Hepatic stellate cell (primary cell): ENCODE measurements at regions not wholly inside any gene's neighbourhood (a gene's known extent, or its start where the extent isn't known, plus 50 kb on each side); places are given as distances from the start of the nearest gene placed in this dataset.
A peak's percentile ranks its signal among the peaks of the same experiment; 100 is the strongest.
"Not testable (repeated sequence)": the region's sequence is repeated elsewhere in the genome, so short reads cannot be mapped to it uniquely, and the experiment has no call there.

ENCODE experiments used
- DNase-seq: peaks from one replicate; pipeline ENCODE4 v3.0.0; 2011; ENCODE audit warnings: low spot score

DNA sequence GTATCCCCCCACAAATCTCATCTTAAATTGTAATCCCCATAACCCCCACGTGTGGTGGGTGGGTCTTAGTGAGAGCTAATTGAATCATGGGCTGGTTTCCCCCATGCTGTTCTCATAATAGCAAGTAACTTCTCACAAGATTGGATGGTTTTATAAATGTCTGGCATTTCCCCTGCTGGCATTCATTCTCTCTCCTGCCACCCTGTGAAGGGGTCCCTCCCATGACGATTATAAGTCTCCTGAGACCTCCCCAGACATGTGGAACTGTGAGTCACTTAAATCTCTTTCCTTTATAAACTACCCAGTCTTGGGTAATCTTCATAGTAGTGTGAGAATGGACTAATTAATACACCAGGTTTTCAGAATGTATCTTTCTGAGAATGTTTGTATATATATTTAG is 1159.4 kb downstream of the FAM181B start:
- DNase-seq = no peak

- no peak for DNase-seq
Measured at GRCh38 chr11:81573367-81573766, 1160.3 kb downstream of the FAM181B start.

GRCh38 chr11:81570669-81571068 is 1163.0 kb downstream of the FAM181B start:
- no peak for DNase-seq

DNA sequence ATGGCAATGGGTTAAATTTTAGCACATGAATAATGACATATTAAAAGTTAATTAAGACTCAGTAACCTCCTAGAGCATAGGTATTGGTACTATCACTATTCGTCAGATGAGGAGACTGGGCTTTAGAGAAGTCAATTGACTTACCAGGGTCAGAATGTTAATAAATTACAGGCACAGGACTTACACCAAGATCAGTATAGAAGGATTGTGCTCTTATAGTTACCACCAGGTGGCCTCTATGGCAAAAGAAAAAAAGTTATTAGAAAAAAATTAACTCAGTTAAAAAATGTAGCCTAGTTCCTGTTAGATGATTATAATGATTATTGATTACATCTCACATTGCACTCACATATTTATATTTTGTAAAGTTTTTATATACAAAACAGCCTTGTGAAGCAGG is 1163.7 kb downstream of the FAM181B start:
- no peak for DNase-seq

DNA sequence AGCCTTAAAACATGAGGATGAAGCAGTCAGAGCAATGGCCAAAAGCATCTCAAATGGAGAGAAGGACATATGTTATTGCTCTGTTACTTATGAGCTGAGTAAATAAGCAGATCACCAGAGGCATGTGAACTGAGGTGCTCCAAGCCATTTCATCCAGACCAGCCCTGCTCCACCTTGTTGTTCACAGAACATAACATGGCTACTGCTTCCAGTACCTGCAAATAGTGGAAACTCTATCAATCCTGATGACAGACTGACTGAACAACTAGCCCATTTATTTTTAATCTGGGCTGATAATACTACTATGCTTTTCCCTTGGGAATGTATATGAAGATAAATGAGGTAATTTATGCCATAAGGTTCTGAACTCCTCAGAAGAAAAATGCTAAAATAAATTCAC is 1164.7 kb downstream of the FAM181B start:
- DNase-seq = no peak

GRCh38 chr11:81548123-81548522 is 1185.5 kb downstream of the FAM181B start:
- no peak for DNase-seq

DNA sequence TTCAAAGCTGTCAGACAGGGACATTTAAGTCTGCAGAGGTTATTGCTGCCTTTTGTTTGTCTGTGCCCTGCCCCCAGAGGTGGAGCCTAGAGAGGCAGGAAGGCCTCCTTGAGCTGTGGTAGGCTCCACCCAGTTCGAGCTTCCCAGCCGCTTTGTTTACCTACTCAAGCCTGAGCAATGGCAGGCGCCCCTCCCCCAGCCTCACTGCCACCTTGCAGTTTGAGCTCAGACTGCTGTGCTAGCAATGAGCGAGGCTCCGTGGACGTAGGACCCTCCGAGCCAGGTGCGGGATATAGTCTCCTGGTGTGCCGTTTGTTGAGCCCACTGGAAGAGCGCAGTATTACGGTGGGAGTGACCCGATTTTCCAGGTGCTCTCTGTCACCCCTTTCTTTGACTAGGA is 1193.9 kb downstream of the FAM181B start:
- DNase-seq = not testable (repeated sequence)

- no peak for DNase-seq
Measured at GRCh38 chr11:81515566-81515965, 1218.1 kb downstream of the FAM181B start.

DNA sequence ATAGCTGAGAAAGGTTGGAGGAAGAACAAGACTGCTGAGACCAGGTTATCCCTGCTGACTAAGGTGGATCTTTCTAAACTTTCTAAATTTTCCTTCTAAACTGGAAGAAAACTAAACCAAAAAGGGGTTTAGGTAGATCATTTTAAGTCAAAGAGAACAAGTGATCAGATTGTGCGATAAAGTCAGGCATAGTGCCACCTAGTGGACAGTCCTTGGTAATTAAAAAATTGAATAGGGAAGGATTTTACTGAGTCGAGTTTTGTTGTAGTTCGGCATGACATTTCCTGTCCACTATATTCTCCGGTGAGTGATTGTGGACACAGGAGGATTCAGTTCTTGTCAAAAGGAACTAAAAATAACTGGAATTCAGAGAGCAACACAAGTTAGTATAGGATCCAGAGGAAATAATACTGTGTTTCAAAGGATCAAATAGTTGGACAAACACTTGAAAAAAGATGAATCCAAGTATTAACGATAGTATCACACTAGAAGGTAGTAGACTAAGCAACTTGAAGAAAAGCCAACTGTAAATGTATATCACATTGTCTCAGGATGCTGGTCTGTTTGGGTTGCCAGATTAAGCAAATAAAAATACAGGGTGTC is 1236.4 kb downstream of the FAM181B start:
- peak; percentile 2 for DNase-seq

DNA sequence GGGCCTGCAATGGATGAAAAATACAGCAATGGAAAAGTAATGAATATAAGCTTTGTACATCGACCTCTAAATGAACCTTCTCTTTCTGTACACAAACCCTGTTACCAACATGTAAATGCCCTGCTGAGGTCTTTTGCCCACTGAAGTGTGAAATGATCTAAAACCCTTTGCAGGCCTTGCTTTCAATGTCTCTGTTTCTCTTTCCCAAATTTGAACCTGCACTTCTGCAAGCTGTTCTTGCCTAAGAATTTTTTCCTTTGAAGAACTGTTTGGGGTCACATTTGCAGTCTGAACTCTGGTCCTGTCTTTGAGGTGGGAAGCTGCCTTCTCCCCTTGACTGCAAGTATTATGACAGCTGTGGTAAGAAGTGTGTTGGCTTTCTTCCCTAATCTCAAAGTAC is 1237.1 kb downstream of the FAM181B start:
- no peak for DNase-seq

DNA sequence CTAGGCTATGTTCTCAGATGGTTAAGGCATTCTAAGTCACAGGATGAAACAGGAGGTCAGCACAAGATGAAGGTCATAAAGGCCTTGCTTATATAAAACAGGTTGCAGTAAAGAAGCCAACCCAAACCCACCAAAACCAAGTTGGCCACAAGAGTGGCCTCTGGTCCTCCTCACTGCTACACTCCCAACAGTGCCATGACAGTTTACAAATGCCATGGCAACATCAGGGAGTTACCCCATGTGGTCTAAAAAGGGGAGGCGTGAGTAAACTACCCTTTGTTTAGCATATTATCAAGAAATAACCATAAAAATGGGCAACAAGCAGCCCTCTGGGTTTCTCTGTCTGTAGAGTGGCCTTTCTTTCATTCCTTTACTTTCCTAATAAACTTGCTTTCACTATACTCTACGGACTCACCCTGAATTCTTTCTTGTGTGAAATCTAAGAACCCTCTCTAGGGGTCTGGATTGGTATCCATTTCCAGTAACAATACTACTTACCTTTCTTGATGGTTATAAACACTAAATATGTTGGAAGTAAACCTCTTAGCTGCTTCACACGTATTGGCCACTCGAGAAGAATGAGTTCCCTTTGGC is 1237.9 kb downstream of the FAM181B start:
- no peak for DNase-seq

DNA sequence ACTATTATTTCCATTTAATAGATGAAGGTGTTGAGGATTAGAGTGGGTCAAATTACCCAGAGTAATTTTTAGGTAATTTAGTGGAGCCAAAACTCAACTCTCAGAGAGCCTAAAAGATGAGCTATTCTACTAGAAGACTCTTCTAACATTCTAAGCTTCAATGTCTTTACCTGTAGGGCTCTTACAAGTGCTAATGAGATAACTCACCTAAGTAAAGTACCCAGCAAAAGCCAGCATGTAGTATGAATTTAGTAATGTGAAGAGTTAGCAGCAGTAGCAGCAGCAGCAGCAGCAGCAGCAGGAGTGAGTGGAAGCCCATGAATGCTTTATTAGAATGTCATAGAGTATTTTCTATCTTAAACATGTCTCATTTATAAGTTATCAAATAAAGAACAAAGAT is 1239.2 kb downstream of the FAM181B start:
- no peak for DNase-seq

- DNase-seq = no peak
Measured at GRCh38 chr11:81492923-81493445, 1240.7 kb downstream of the FAM181B start.

DNA sequence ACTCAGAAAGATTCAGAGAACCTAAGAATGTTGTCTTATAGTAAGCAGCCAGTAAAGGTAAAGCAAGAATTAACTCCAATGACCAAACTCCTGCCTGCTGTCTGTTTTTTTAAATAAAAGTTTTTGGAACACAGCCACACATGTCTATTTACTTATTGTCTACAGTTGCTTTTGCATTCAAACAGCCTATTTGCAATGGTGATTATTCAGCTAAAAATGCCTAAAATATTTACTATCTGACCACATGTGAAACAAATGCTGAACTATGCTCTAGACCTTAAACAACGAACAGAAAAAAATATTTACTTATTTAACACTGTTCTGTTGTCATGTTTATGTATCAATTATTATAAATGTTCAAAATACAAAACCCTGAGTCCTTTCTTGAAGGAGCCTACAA is 1246.6 kb downstream of the FAM181B start:
- DNase-seq = no peak

DNA sequence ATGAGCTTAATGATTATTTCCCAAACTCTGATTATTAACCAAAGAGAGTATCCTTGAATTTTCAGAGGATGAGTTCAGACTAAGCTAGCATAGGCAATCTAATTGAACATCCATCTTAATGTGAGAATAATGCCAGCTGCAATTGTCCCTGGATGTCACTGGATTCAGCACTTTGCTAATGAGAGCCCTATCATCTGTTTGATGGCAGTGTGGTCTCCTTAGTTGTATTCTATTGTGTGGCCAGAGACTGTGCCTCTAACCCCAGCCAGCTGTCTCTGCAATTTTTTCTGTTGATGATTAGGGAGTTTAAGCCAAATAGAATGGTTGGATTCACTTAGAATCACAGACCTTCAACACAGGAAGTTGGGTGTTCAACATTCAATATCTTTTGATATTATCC is 1249.5 kb downstream of the FAM181B start:
- DNase-seq = no peak

GRCh38 chr11:81477277-81477676 is 1256.4 kb downstream of the FAM181B start:
- no peak for DNase-seq

- no peak for DNase-seq
Measured at GRCh38 chr11:81476345-81476744, 1257.3 kb downstream of the FAM181B start.

DNA sequence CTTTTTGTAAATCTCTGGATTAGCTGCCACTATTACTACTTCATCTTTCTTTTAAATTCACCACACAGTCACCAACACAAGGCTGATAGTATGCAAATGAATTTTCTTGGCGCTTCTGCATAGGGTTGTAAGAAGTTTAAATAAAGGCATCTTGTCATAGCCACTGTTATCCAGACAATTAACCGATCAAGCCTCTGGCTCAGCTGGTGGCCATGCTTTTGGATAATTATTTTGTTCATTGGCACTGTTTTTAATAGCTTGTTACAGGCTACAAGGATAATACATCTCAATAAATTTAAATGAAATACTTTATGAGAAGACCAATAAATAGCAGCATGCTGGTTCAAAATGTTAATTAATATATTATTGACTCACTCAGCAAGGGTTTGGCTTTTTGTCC is 1261.0 kb downstream of the FAM181B start:
- DNase-seq = no peak

GRCh38 chr11:81470446-81470845 is 1263.2 kb downstream of the FAM181B start:
- no peak for DNase-seq

GRCh38 chr11:81459766-81460306 is 1273.8 kb downstream of the FAM181B start:
- DNase-seq = no peak

DNA sequence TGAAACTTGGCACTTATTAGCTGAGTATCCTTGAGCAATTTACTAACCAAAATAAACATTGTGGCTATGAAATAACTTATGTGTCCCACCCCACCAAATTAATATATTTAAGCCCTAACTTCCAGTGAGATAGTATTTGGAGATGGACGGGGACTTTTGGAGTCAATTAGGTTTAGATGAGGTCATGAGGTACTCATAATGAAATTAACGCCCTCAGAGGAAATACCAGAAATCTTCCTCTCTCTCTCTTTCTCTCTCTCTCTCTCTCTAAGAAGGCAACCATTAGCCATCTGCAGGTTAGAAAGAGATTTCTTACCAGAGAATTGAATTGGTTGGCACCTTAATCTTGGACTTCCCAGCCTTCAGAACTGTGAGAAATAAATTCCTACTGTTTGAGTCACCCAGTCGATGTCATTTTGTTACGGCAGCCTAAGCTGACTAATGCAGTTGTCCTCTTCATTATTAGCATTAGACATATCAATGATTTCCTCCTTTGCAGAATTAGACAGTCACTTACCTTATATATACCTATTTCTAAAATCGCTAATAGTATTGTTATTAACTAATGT is 1284.0 kb downstream of the FAM181B start:
- DNase-seq = no peak

DNA sequence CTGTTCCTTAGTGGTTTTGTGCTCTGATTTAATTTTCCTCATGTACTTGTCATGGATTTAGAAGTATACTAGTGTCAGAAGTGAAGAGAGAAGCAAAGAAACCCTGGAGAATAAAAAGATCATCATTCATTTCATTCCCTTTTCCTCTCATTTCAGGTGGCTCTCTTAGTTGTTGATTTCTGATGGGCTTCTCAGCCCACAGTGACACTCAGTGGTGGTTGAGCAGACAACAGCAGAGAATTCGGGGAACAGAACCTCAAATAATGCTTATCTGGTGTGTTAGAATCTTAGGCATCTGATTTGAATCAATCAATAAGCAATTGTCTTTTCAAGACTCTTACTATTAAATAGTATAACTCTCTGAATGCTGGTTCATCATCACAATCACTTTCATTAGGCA is 1289.4 kb downstream of the FAM181B start:
- DNase-seq = no peak

- no peak for DNase-seq
Measured at GRCh38 chr11:81432333-81432732, 1301.3 kb downstream of the FAM181B start.
